Urinary bladder (tissue), 3 donors: ENCODE measurements at regions not wholly inside any gene's neighbourhood (a gene's known extent, or its start where the extent isn't known, plus 50 kb on each side); places are given as distances from the start of the nearest gene placed in this dataset.
"Not testable (repeated sequence)": the region's sequence is repeated elsewhere in the genome, so short reads cannot be mapped to it uniquely, and the experiment has no call there.

Experiments used
- DNase-seq: peaks from one replicate; pipeline ENCODE4 v3.0.0-alpha.2; 2015; ENCODE audit errors: extremely low spot score
- H3K27ac ChIP-seq: one replicate; pipeline ENCODE4 v1.5.1; 2013; ENCODE audit warnings: low read depth, mild to moderate bottlenecking, moderate library complexity
- H3K36me3 ChIP-seq: one replicate; pipeline ENCODE4 v1.6.1; 2013; ENCODE audit warnings: mild to moderate bottlenecking, moderate library complexity; ENCODE audit not compliant: insufficient read depth
- H3K4me1 ChIP-seq: one replicate; pipeline ENCODE4 v1.6.1; 2013; ENCODE audit warnings: mild to moderate bottlenecking, moderate library complexity; ENCODE audit not compliant: insufficient read depth
- H3K4me3 ChIP-seq: one replicate; pipeline ENCODE4 v1.5.1; 2013; ENCODE audit warnings: low read depth, low read length
- WGBS: extraction: QIAGEN DNeasy Blood & Tissue Kit; methylation state at CpG from one replicate; pipeline ENCODE4 v1.1.7; 2013; 5-methylcytosine and 5-hydroxymethylcytosine counted together
- donor health status: healthy with polysubstance abuse.
- donor health status: healthy.

- DNase-seq, result no peak
- 90% methylated on average over 12 of the region's 12 CpGs for WGBS
- H3K4me3 ChIP-seq, result no peak overlapping the region
- H3K27ac ChIP-seq, result no peak overlapping the region
- no peaks in the 10 kb centered on the region for H3K36me3 ChIP-seq
- no peaks in the 10 kb centered on the region for H3K4me1 ChIP-seq
Measured at GRCh38 chr9:135397142-135397541, 82.4 kb upstream of the PPP1R26 start.

GRCh38 chr9:135399000-135399649, 80.5 kb upstream of the PPP1R26 start:
- H3K27ac ChIP-seq, result no peak overlapping the region
- H3K4me1 ChIP-seq, result no peaks in the 10 kb centered on the region
- H3K36me3 ChIP-seq, result no peaks in the 10 kb centered on the region
- WGBS, result 68% methylated on average over 18 of the region's 18 CpGs
- no peak for DNase-seq
- no peak overlapping the region for H3K4me3 ChIP-seq

- Histone ChIP-seq H3K4me1 (no peaks in the 10 kb centered on the region), H3K36me3 (no peaks in the 10 kb centered on the region), H3K4me3 (no peak overlapping the region), H3K27ac (no peak overlapping the region)
- WGBS, result 21% methylated on average over 9 of the region's 9 CpGs
- DNase-seq, result no peak
Measured at GRCh38 chr9:135400496-135400895, 79.1 kb upstream of the PPP1R26 start.

- DNase-seq, result no peak
- no peak overlapping the region for H3K27ac ChIP-seq
- no peaks in the 10 kb centered on the region for H3K36me3 ChIP-seq
- H3K4me3 ChIP-seq, result no peak overlapping the region
- no peaks in the 10 kb centered on the region for H3K4me1 ChIP-seq
- 87% methylated on average over 14 of the region's 14 CpGs for WGBS
Measured at GRCh38 chr9:135401218-135401617, 78.4 kb upstream of the PPP1R26 start.

- 82% methylated on average over 18 of the region's 18 CpGs for WGBS
- no peak overlapping the region for H3K27ac ChIP-seq
- no peaks in the 10 kb centered on the region for H3K36me3 ChIP-seq
- no peak for DNase-seq
- no peaks in the 10 kb centered on the region for H3K4me1 ChIP-seq
- no peak overlapping the region for H3K4me3 ChIP-seq
Measured at GRCh38 chr9:135402048-135402738, 77.4 kb upstream of the PPP1R26 start.

DNA sequence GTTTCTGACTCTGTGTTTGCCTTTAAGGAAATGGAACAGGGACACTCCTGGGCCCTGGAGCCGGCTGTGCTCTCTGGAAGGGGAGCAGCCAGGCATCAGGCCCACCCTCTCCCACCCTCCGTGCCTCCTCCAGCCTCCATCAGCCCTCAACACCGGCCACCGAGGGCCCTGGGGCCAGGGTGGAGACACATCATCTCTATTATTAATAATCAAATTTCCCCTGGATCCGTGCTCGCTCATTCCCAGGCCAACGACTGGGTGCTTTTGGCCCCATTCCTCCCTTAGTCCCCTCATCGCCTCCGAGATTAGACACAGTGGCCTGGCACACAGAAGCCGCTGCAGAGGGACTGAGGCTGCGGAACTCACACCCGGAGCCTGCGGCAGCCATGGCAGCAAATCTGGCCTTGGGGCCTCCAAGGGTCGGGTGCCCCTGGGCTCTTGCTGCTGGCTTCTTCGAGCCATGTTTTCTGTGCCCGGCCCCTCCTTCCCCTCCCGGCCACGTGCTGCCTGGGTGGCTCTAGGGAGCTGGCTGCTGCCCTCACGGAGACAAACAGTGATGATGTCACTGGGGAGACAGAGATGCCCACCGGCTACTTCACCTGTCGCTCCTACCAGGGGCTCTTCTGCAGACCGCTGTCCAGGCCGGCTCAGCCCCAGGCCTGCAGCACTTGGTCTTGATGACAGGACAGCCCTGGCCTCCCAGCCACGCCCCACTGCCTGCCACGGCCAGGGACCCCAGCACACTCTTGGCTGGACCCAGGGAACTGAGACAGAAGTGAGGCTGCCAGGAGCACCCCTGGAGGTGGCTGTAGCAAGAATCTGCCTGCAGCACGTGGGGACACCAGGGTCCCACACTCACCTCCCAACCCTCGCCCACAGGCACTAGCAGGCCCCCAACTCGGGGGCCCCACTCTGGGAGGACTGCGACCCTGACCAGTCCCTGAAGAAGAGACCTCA, 76.6 kb upstream of the PPP1R26 start:
- DNase-seq, result no peak
- 73% methylated on average over 29 of the region's 29 CpGs for WGBS
- Histone ChIP-seq H3K27ac (no peak overlapping the region), H3K4me1 (no peaks in the 10 kb centered on the region), H3K36me3 (no peaks in the 10 kb centered on the region), H3K4me3 (no peak overlapping the region)

GRCh38 chr9:135403733-135404450, 75.7 kb upstream of the PPP1R26 start:
- DNase-seq, result no peak
- Histone ChIP-seq H3K4me1 (no peaks in the 10 kb centered on the region), H3K36me3 (no peaks in the 10 kb centered on the region), H3K27ac (no peak overlapping the region), H3K4me3 (no peak overlapping the region)
- WGBS, result 31% methylated on average over 11 of the region's 11 CpGs

GRCh38 chr9:135404451-135405144, 75.0 kb upstream of the PPP1R26 start:
- no peak for DNase-seq
- WGBS, result 83% methylated on average over 23 of the region's 23 CpGs
- no peaks in the 10 kb centered on the region for H3K4me1 ChIP-seq
- H3K36me3 ChIP-seq, result no peaks in the 10 kb centered on the region
- no peak overlapping the region for H3K4me3 ChIP-seq
- H3K27ac ChIP-seq, result no peak overlapping the region

DNA sequence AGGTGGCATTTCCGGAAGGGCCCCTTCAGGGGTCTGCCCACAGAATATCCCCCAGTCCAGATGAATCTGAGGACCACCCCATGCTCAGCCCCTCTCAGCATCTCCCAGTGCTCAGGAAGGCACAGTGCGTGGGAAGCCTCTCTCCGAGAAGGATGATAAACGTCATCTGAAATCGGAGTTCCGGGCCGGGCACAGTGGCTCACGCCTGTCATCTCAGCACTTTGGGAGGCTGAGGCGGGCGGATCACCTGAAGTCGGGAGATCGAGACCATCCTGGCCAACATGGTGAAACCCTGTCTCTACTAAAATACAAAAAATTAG, 74.5 kb upstream of the PPP1R26 start:
- H3K4me3 ChIP-seq, H3K27ac ChIP-seq, H3K36me3 ChIP-seq, H3K4me1 ChIP-seq, DNase-seq: not testable (repeated sequence)
- 90% methylated on average over 12 of the region's 12 CpGs for WGBS

DNA sequence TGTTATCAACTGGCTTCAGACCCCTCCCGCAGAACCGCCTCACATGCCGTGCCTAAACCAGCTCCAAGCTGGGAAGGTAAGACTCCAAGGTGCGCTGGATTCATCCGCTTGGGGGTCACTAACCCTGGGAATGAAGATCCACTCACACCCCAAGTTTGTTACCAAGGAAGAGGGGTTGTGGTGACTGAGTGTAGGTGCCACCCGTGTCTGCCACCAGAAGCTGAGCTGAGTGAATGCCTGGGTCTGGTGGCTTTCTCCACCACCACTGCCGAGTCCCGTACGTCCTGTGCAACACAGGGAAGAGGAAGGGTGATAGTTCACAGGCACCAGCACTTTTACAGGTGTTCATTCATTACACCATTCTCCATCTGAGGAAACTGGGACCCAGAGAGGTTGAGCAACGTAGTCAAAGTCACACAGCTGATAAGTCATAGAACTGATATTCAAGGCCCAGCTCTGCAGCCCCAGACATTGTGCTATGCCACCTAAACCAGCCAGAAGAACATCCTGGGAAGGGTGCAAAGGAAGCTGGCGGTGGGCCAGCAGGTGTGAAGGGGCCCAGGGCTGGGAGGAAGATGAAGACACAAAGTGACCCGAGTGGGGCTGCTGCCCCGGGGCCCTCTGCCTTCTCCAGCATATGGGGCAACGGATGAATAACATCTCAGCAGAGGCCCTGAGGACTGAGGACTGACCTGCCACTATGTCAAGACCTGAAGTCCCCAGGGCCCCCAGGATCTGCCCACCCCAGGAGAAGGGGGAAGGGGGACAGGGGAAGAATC, 70.9 kb upstream of the PPP1R26 start:
- DNase-seq, result no peak
- Histone ChIP-seq H3K36me3 (no peaks in the 10 kb centered on the region), H3K27ac (no peak overlapping the region), H3K4me1 (no peaks in the 10 kb centered on the region), H3K4me3 (no peak overlapping the region)
- 77% methylated on average over 14 of the region's 14 CpGs for WGBS

GRCh38 chr9:135409286-135410200, 70.0 kb upstream of the PPP1R26 start:
- DNase-seq, result no peak

DNA sequence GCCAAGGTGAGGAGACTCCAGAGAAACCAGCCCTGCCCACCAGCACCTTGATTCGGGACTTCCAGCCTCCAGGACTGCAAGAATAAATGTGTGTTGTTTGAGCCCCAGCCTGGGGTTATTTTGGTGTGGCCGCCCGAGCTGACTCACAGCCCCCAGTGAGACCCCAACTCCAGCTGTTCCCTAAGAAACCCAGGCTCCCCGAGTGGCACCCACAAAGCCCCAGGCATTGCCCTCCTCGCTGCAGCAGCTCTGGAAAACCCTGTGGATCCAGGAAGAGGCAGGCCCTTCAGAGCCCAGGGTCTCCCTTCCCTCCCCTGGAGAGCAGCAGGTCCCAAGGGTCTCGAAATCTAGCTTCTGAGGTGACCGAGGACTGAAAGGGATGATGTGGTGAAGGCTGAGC, 69.2 kb upstream of the PPP1R26 start:
- no peaks in the 10 kb centered on the region for H3K4me1 ChIP-seq
- 89% methylated on average over 7 of the region's 7 CpGs for WGBS
- no peak for DNase-seq
- H3K27ac ChIP-seq, result no peak overlapping the region
- H3K4me3 ChIP-seq, result no peak overlapping the region
- no peaks in the 10 kb centered on the region for H3K36me3 ChIP-seq

More at GRCh38 chr9:135409286-135410200, 70.0 kb upstream of the PPP1R26 start:
- no peaks in the 10 kb centered on the region for H3K36me3 ChIP-seq
- no peak overlapping the region for H3K4me3 ChIP-seq
- H3K4me1 ChIP-seq, result no peaks in the 10 kb centered on the region
- WGBS, result 85% methylated on average over 30 of the region's 30 CpGs
- H3K27ac ChIP-seq, result no peak overlapping the region
